ENCODE measurements at regions not wholly inside any gene's neighbourhood (a gene's known extent, or its start where the extent isn't known, plus 50 kb on each side); places are given as distances from the start of the nearest gene placed in this dataset.

DNA sequence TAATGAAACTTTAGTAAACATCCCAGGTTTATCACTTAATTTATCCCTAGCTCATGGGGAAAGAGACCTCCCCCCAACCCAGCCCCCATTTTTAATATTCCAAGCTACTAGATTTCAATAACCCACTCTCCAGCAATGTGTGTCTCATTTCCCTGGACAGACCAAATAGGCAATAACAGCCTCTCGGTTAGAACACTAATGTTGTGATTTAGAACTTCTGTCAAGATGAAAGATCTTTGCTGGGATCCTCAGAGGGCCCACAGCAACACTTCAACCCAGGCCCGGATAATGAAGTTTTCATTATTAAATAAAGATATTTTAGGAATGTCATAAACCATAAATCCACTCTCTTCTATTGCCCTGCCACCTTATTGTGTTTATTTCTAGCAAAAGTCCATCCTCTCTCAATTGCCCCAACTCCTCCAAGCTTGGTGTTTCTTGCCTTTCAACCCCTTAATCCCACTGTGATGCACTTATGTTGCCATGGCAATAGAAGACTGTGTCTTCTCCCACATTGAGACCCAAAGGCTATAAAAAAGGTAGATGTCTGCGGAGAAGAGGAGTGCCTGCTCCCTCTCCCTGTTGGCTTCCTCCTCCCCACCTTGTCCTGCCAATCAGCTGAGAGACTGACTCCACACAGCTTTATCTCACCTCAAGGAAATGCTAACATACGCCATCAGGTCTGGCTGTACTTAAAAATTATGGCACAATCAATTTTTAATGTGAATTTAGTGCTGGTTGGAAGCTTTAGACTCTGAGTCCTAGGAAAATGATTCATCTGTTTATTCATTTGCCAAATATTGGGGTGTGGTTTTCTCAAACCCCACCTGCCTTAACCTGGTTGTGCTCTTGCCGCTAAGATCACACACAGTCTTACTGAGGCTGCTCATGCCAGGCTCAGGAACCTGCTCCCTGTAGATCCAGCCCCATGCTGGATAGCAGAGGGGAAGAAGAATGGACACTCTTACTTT is 258.3 kb upstream of the CAMK1G start:
- in situ Hi-C loops (cut with HindIII; ENCODE audit: low pct_unique_long_range_greater_than_20kb, low sequenced_read_pairs) (no loop called here), intact Hi-C loops (cut with micrococcal nuclease; ENCODE audit: unreplicated experiment) (no loop called here)
- H3K36me3 ChIP-seq (ENCODE audit: control insufficient read depth, insufficient read depth, low read length): no peaks in the 10 kb centered on the region
- BruUV-seq (replicated peaks): no TSS peak
- H3K9me3 ChIP-seq (ENCODE audit: control insufficient read depth, insufficient read depth, low read depth, low read length): no peaks in the 10 kb centered on the region
- no peak for ATAC-seq
- no peak overlapping the region for H3K4me3 ChIP-seq (ENCODE audit: low read depth in 2 of 2, low read length in 2 of 2)
- ChIA-PET POLR2A (no interaction called here), CTCF (no interaction called here)
- DNase-seq (ENCODE audit: low read depth, low spot score): no peak
- H3K27ac ChIP-seq (ENCODE audit: low read length): no peak overlapping the region
- no peak for TF ChIP-seq TCF7L2 (IDR thresholded peaks at IDR 0.05; ENCODE audit: low read depth, low read length)
- no peaks in the 10 kb centered on the region; the same call in 1 of the 2 replicates for H3K27me3 ChIP-seq (ENCODE audit: control insufficient read depth, insufficient read depth, low read length)
- H3K4me1 ChIP-seq (ENCODE audit: control insufficient read depth, insufficient read depth, low read length): no peaks in the 10 kb centered on the region

- Histone ChIP-seq H3K27me3 (ENCODE audit: control insufficient read depth, insufficient read depth, low read length) (no peaks in the 10 kb centered on the region; the same call in 1 of the 2 replicates), H3K4me1 (ENCODE audit: control insufficient read depth, insufficient read depth, low read length) (no peaks in the 10 kb centered on the region), H3K9me3 (ENCODE audit: control insufficient read depth, insufficient read depth, low read depth, low read length) (no peaks in the 10 kb centered on the region), H3K4me3 (ENCODE audit: low read depth in 2 of 2, low read length in 2 of 2) (no peak overlapping the region), H3K36me3 (ENCODE audit: control insufficient read depth, insufficient read depth, low read length) (no peaks in the 10 kb centered on the region), H3K27ac (ENCODE audit: low read length) (no peak overlapping the region)
- no peak for DNase-seq (ENCODE audit: low read depth, low spot score)
- CTCF ChIA-PET: no interaction called here
- in situ Hi-C loops (cut with HindIII; ENCODE audit: low pct_unique_long_range_greater_than_20kb, low sequenced_read_pairs): no loop called here
- TF ChIP-seq SIN3A (IDR thresholded peaks at IDR 0.05; ENCODE audit: borderline replicate concordance, insufficient read depth, low read depth, low read length): no peak
- no peak for TF ChIP-seq TCF7L2 (IDR thresholded peaks at IDR 0.05; ENCODE audit: low read depth, low read length)
- TF ChIP-seq POLR2AphosphoS5 (IDR thresholded peaks at IDR 0.05; ENCODE audit: low read depth, low read length): no peak
- TF ChIP-seq, protein P1, sequence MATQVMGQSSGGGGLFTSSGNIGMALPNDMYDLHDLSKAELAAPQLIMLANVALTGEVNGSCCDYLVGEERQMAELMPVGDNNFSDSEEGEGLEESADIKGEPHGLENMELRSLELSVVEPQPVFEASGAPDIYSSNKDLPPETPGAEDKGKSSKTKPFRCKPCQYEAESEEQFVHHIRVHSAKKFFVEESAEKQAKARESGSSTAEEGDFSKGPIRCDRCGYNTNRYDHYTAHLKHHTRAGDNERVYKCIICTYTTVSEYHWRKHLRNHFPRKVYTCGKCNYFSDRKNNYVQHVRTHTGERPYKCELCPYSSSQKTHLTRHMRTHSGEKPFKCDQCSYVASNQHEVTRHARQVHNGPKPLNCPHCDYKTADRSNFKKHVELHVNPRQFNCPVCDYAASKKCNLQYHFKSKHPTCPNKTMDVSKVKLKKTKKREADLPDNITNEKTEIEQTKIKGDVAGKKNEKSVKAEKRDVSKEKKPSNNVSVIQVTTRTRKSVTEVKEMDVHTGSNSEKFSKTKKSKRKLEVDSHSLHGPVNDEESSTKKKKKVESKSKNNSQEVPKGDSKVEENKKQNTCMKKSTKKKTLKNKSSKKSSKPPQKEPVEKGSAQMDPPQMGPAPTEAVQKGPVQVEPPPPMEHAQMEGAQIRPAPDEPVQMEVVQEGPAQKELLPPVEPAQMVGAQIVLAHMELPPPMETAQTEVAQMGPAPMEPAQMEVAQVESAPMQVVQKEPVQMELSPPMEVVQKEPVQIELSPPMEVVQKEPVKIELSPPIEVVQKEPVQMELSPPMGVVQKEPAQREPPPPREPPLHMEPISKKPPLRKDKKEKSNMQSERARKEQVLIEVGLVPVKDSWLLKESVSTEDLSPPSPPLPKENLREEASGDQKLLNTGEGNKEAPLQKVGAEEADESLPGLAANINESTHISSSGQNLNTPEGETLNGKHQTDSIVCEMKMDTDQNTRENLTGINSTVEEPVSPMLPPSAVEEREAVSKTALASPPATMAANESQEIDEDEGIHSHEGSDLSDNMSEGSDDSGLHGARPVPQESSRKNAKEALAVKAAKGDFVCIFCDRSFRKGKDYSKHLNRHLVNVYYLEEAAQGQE (IDR thresholded peaks at IDR 0.05; ENCODE audit: insufficient read depth in 1 of 2, low read depth in 2 of 2, low read length in 1 of 2): no peak
- TF ChIP-seq, protein P2, sequence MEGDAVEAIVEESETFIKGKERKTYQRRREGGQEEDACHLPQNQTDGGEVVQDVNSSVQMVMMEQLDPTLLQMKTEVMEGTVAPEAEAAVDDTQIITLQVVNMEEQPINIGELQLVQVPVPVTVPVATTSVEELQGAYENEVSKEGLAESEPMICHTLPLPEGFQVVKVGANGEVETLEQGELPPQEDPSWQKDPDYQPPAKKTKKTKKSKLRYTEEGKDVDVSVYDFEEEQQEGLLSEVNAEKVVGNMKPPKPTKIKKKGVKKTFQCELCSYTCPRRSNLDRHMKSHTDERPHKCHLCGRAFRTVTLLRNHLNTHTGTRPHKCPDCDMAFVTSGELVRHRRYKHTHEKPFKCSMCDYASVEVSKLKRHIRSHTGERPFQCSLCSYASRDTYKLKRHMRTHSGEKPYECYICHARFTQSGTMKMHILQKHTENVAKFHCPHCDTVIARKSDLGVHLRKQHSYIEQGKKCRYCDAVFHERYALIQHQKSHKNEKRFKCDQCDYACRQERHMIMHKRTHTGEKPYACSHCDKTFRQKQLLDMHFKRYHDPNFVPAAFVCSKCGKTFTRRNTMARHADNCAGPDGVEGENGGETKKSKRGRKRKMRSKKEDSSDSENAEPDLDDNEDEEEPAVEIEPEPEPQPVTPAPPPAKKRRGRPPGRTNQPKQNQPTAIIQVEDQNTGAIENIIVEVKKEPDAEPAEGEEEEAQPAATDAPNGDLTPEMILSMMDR (IDR thresholded peaks at IDR 0.05): no peak
- BruUV-seq (replicated peaks): no TSS peak
- POLR2A ChIA-PET: no interaction called here
- ATAC-seq: no peak
- intact Hi-C loops (cut with micrococcal nuclease; ENCODE audit: unreplicated experiment): no loop called here
These were observed 257.4 kb upstream of the CAMK1G start for GRCh38 chr1:209326076-209326475.

GRCh38 chr1:209326831-209327230 is 256.7 kb upstream of the CAMK1G start:
- Histone ChIP-seq H3K4me1 (ENCODE audit: control insufficient read depth, insufficient read depth, low read length) (no peaks in the 10 kb centered on the region), H3K27ac (ENCODE audit: low read length) (no peak overlapping the region), H3K4me3 (ENCODE audit: low read depth in 2 of 2, low read length in 2 of 2) (no peak overlapping the region), H3K36me3 (ENCODE audit: control insufficient read depth, insufficient read depth, low read length) (no peaks in the 10 kb centered on the region), H3K27me3 (ENCODE audit: control insufficient read depth, insufficient read depth, low read length) (no peaks in the 10 kb centered on the region; the same call in 1 of the 2 replicates), H3K9me3 (ENCODE audit: control insufficient read depth, insufficient read depth, low read depth, low read length) (no peaks in the 10 kb centered on the region)
- ATAC-seq (no peak), DNase-seq (ENCODE audit: low read depth, low spot score) (no peak)
- intact Hi-C loops (cut with micrococcal nuclease; ENCODE audit: unreplicated experiment): no loop called here
- CTCF ChIA-PET: no interaction called here
- TF ChIP-seq POLR2AphosphoS5 (IDR thresholded peaks at IDR 0.05; ENCODE audit: low read depth, low read length) (no peak), TCF7L2 (IDR thresholded peaks at IDR 0.05; ENCODE audit: low read depth, low read length) (no peak), SIN3A (IDR thresholded peaks at IDR 0.05; ENCODE audit: borderline replicate concordance, insufficient read depth, low read depth, low read length) (no peak)
- TF ChIP-seq, protein P1 (IDR thresholded peaks at IDR 0.05; ENCODE audit: insufficient read depth in 1 of 2, low read depth in 2 of 2, low read length in 1 of 2): no peak
- TF ChIP-seq, protein P2 (IDR thresholded peaks at IDR 0.05): no peak
- BruUV-seq (replicated peaks): no TSS peak
- in situ Hi-C loops (cut with HindIII; ENCODE audit: low pct_unique_long_range_greater_than_20kb, low sequenced_read_pairs): no loop called here
- POLR2A ChIA-PET: no interaction called here
